ENCODE measurements at regions not wholly inside any gene's neighbourhood (a gene's known extent, or its start where the extent isn't known, plus 50 kb on each side); places are given as distances from the start of the nearest gene placed in this dataset.

DNA sequence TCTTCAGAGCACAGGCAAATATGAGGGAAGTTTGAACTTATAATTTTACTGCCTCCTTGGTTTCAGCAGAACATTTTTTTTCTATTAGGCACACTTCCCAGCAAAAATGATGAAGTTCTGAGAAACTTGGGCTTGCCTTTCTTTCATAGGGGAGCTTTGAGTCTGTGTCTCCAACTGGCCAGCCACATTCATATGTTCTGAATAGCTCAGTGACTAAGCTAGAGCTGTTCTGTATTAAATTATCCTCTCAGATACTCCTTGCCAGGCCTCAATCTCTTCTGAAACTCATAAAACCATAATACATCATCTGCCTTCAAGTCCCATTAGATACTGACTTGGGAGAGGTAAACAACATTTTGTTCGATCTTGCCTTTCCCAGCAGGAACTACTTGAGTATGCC, 476.5 kb downstream of the GPAM start:
- TF ChIP-seq, protein P1, sequence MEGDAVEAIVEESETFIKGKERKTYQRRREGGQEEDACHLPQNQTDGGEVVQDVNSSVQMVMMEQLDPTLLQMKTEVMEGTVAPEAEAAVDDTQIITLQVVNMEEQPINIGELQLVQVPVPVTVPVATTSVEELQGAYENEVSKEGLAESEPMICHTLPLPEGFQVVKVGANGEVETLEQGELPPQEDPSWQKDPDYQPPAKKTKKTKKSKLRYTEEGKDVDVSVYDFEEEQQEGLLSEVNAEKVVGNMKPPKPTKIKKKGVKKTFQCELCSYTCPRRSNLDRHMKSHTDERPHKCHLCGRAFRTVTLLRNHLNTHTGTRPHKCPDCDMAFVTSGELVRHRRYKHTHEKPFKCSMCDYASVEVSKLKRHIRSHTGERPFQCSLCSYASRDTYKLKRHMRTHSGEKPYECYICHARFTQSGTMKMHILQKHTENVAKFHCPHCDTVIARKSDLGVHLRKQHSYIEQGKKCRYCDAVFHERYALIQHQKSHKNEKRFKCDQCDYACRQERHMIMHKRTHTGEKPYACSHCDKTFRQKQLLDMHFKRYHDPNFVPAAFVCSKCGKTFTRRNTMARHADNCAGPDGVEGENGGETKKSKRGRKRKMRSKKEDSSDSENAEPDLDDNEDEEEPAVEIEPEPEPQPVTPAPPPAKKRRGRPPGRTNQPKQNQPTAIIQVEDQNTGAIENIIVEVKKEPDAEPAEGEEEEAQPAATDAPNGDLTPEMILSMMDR (IDR thresholded peaks at IDR 0.05), result no peak
- H3K27ac Mint-ChIP-seq, result no peak overlapping the region
- no peaks in the 10 kb centered on the region for H3K9me3 Mint-ChIP-seq
- H3K36me3 Mint-ChIP-seq (ENCODE audit: low read depth), result no peaks in the 10 kb centered on the region
- H3K4me3 Mint-ChIP-seq, result no peak overlapping the region
- H3K27me3 Mint-ChIP-seq (ENCODE audit: low read depth, poor library complexity), result peaks cover 7% of the 10 kb centered on the region
- no peak for DNase-seq
- no peaks in the 10 kb centered on the region for H3K4me1 Mint-ChIP-seq

DNA sequence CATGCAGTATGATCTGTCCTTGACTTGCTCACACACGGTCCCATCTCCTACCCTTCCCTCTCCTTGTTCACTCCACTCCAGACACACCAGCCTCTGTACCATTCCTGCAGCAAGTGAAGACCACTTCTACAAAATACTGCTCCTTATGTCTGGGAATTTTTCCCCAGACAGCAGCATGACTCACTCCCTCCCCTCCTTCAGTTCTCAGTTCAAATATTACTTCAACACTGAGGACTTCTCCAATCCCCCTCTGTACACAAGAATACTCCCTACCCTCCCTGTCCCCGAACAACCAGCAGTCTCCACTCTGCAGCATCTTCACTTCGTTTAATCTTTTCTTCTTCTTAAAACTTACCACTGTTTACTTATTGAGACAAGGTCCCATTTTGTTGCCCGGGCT, 474.0 kb downstream of the GPAM start:
- Mint-ChIP-seq H3K36me3 (ENCODE audit: low read depth) (no peaks in the 10 kb centered on the region), H3K27me3 (ENCODE audit: low read depth, poor library complexity) (peaks cover 7% of the 10 kb centered on the region), H3K4me1 (no peaks in the 10 kb centered on the region), H3K9me3 (no peaks in the 10 kb centered on the region), H3K4me3 (no peak overlapping the region), H3K27ac (no peak overlapping the region)
- TF ChIP-seq, protein P1 (IDR thresholded peaks at IDR 0.05), result no peak
- no peak for DNase-seq

DNA sequence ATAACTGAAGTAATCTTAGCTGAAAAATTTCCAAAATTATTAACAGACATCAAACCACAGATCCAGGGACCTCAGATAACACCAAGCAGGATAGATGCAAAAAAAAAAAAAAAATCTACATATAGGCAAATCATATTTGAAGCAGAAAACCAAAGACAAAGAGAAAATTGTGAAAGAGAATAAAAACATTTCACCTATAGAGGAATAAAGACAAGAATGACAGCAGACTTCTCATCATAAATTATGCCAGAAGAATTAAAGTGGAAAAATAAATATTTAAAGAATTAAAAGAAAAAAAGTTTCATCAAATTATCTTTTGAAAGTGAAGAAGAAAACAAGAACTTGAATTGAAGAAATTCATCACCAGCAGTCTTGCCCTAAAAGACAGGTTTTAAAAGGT, 467.5 kb downstream of the GPAM start:
- no peaks in the 10 kb centered on the region for H3K36me3 Mint-ChIP-seq (ENCODE audit: low read depth)
- H3K4me1 Mint-ChIP-seq, result no peaks in the 10 kb centered on the region
- H3K9me3 Mint-ChIP-seq, result peaks cover 34% of the 10 kb centered on the region
- H3K4me3 Mint-ChIP-seq, result no peak overlapping the region
- DNase-seq, result no peak
- no peak overlapping the region for H3K27ac Mint-ChIP-seq
- H3K27me3 Mint-ChIP-seq (ENCODE audit: low read depth, poor library complexity), result no peaks in the 10 kb centered on the region
- TF ChIP-seq, protein P1 (IDR thresholded peaks at IDR 0.05), result no peak

DNA sequence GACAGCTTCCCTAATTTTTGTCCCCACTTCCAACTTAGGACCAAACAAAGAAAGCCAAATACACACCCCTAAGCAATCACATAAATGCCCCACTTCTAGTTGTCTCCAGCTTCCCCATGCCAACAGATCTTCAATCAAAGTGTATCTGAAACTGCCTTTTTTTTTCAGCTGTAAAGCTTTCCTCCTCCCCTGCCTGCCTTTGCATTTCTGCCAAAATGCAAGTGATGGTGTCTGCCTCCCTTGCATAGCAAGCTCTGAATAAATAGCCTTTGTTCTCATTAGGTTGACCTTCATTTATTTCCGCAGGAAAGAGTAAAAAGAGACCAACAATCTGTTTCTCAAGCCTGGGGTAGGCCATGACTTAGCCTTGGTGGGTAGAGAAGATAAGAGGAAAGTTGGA, 459.4 kb downstream of the GPAM start:
- no peaks in the 10 kb centered on the region for H3K4me1 Mint-ChIP-seq
- H3K27me3 Mint-ChIP-seq (ENCODE audit: low read depth, poor library complexity), result peaks cover 4% of the 10 kb centered on the region
- H3K4me3 Mint-ChIP-seq, result no peak overlapping the region
- H3K36me3 Mint-ChIP-seq (ENCODE audit: low read depth), result no peaks in the 10 kb centered on the region
- H3K27ac Mint-ChIP-seq, result no peak overlapping the region
- H3K9me3 Mint-ChIP-seq, result no peaks in the 10 kb centered on the region
- DNase-seq, result no peak
- TF ChIP-seq, protein P1 (IDR thresholded peaks at IDR 0.05), result no peak

DNA sequence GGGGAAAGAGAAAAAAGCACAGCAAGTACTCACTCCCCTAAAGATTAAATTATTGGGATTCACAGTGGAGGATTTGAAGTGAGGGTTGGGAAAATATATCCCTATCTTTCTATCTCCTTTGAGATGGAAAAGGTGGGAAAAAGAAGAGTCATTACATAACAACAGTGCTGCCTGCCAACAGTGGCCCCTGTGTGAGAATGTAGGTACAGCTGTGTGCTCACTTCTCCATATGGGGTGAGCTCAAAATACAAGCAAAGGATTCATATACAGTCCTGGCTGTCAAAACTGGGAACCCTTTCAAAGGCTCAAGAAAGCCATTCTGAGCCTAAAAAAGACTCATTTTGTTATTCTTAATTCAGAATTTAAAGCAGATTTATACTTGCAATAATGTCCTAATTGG, 458.5 kb downstream of the GPAM start:
- H3K27me3 Mint-ChIP-seq (ENCODE audit: low read depth, poor library complexity), result peaks cover 4% of the 10 kb centered on the region
- no peaks in the 10 kb centered on the region for H3K4me1 Mint-ChIP-seq
- no peaks in the 10 kb centered on the region for H3K36me3 Mint-ChIP-seq (ENCODE audit: low read depth)
- no peaks in the 10 kb centered on the region for H3K9me3 Mint-ChIP-seq
- DNase-seq, result no peak
- no peak overlapping the region for H3K27ac Mint-ChIP-seq
- no peak overlapping the region for H3K4me3 Mint-ChIP-seq
- TF ChIP-seq, protein P1 (IDR thresholded peaks at IDR 0.05), result no peak

DNA sequence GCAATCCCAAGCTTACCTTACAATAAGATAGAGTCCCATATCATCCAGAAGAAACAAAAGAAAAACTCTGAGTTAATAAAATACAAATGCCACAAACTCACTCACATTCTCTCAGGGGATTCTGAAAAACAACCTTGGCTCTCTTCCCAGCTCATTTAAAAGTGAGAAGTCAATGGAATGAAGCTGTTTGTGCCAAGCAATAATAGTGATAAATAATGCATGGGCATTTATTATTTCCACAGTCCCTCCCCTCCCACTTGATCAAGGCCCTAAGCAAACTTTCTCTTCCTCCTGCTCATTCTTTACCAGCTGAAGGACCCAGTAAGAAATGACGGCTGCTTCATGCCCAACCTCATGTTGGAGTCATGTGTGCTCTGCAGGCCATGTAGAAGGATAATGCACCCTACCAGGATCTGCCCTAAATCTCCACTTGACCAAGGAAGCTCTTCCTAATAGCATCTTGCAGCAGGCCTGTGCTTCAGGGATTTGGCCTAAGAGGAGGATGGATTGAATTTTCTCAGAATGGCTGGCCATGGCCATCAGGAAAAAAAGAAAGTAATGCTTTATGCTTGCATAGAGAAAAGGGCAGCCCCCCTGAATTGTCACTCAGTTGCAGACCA, 451.3 kb downstream of the GPAM start:
- Mint-ChIP-seq H3K4me1 (no peaks in the 10 kb centered on the region), H3K36me3 (ENCODE audit: low read depth) (no peaks in the 10 kb centered on the region)

More for the DNA sequence above, 451.3 kb downstream of the GPAM start:
- TF ChIP-seq, protein P1 (IDR thresholded peaks at IDR 0.05), result no peak
- H3K9me3 Mint-ChIP-seq, result no peaks in the 10 kb centered on the region
- no peak overlapping the region for H3K27ac Mint-ChIP-seq
- no peak for DNase-seq
- no peak overlapping the region for H3K4me3 Mint-ChIP-seq
- peaks cover 3% of the 10 kb centered on the region for H3K27me3 Mint-ChIP-seq (ENCODE audit: low read depth, poor library complexity)
